ENCODE measurements at regions not wholly inside any gene's neighbourhood (a gene's known extent, or its start where the extent isn't known, plus 50 kb on each side); places are given as distances from the start of the nearest gene placed in this dataset.

- no peak for TF ChIP-seq CTCF (IDR thresholded peaks at IDR 0.05 in 2 of 3, conservative IDR thresholded peaks at IDR 0.05 in 1 of 3; ENCODE audit: control insufficient read depth in 2 of 3, extremely low read depth in 1 of 3, insufficient read depth in 1 of 3, low read depth in 3 of 3, low read length in 3 of 3)
- no peak for TF ChIP-seq SIN3A (IDR thresholded peaks at IDR 0.05; ENCODE audit: low read depth, low read length)
- no peak for TF ChIP-seq EP300 (IDR thresholded peaks at IDR 0.05; ENCODE audit: borderline replicate concordance in 1 of 2, control insufficient read depth in 1 of 2, low read depth in 2 of 2, low read length in 2 of 2)
- TF ChIP-seq NRF1 (conservative IDR thresholded peaks at IDR 0.05; ENCODE audit: low read depth, low read length), result no peak
- no peak for TF ChIP-seq CEBPB (IDR thresholded peaks at IDR 0.05; ENCODE audit: borderline replicate concordance in 1 of 2, low read depth in 2 of 2, low read length in 2 of 2)
Observed at GRCh38 chr3:189534531-189534930, 96.7 kb upstream of the TP63 start.

All from GM12878 (cell line).